HG03139 (cell line): ENCODE measurements at regions not wholly inside any gene's neighbourhood (a gene's known extent, or its start where the extent isn't known, plus 50 kb on each side); places are given as distances from the start of the nearest gene placed in this dataset.
"Not testable (repeated sequence)": the region's sequence is repeated elsewhere in the genome, so short reads cannot be mapped to it uniquely, and the experiment has no call there.

Experiments
- ATAC-seq: cut with Tn5 transposase; IDR thresholded peaks from one replicate; pipeline ENCODE4 v1.9.1; 2021; ENCODE audit not compliant: unreplicated experiment

DNA sequence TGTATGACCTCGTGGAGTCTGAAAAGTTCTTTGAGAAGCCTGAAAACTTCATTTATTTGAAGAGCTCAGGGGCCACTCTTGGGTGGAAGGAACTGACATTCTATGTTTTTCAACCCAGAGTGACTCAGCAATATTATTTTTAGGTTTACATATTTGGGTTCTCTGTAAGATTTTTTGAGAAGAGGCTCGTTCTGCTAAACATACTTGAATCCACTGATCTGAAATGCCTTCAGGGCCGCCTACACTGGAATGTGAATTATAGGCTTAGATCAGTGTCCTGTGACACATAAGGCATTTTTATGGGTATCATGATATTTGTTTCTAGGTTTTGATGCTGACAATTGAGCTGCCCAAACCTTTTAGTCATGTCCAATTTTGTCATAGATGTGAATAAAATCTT is 86.2 kb downstream of the PSAT1 start:
- no peak for ATAC-seq

DNA sequence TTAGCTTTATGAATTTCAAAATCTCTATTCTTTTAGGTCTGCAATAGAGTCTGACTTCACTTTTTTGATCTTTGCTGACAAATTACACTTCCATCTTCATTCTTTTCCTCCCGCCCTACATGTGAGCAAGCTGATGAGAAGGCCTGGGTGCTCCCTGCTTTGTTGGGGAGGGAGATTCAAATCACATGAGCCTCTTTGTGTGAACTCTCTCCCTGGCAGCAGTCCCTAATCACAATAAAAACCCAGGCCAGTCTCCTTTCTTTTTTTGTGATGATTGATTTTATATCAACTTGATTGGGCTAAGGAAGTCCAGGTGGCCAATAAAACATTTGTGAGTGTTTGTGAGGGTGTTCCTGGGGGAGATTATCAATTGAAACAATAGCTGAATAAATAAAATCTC is 89.4 kb downstream of the PSAT1 start:
- no peak for ATAC-seq

DNA sequence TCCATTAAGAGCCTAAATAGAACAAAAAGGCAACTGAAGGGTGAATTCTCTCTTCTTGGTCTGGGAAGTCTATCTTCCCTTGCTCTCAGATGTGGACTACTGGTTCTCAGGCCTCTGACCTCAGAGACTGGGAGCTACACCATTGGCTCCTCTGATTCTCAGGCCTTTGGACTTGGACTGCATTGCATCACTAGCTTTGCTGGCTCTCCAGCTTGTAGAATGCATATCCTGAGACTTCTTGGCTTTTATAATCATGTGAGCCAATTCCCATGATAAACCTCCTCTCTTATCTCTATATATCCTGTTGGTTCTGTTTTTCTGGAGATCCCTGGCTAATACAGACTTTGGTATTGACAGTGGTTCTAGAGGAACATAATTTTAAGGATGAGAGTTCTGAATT is 89.8 kb downstream of the PSAT1 start:
- no peak for ATAC-seq

DNA sequence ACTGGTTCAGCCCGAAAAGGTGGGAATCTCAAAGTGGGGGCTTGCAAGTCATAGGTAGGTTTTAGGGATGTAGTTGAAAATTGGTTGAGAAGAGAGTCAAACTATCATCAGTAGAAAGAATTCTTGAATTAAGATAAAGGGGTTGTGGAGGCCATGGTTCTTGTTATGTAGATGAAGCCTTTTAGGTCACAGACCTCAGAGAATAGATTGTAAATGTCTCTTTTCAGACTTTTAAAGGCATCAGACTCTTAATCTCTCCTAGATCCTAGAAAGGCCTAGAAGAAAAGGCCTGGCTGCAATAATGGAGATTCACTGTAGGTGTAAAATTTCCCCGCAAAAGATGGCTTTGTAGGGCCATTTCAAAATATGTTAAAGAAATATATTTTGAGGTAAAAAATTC is 96.4 kb downstream of the PSAT1 start:
- no peak for ATAC-seq

DNA sequence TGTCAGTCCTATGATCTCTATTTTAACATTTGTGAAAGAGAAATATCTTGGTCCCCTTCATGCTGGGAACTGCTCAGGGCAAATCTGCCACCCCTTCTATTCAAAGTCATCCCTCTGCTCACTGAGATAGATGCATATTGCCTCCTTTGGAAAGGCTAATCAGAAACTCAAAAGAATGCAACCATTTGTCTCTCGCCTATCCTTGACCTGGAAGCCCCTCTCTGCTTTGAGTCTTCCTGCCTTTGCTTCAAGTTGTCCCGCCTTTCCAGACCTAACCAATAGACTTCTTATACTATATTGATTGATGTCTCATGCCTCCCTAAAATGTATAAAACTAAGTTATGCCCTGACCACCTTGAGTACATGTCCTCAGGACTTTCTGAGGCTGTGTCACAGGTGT is 97.0 kb downstream of the PSAT1 start:
- ATAC-seq, result no peak

DNA sequence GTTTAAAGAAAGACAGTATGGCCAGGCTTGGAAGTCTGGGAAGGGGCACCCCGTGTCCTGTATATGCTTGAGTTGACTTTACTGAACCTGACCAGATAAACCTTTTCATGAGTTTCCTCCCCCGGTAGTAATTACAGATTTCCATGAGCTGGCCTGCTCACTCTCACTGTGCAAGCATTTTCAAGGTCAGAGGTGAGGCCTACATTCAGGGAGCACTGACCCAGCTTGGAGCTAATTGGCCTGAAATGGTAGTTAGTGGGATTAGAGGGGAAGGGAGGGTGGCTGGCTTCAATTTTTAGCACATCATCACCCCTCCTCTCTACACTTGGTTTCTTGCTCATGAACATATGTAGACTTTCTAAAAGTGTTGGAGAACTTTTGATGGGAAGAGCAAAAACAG is 99.2 kb downstream of the PSAT1 start:
- ATAC-seq, result no peak

DNA sequence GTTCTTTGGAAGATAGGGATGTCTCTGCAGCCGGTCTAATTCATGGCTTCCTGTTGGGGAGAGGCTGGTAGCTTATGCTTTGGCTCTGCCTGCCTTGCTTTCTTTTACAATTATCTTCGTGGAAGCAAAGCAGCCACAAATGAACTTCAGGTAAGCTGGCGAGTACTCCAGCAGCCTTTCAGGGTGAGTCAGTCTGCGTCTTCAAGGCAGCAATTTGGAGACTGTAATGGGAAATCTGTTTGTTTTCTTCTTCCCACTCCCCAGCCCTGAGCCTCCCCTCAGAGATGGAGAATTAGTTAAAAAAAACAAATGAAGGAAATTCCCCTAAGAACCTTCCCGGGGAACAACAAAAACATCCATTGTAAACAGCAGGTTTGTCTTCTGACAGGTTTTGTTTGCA is 100.1 kb downstream of the PSAT1 start:
- ATAC-seq, result no peak

DNA sequence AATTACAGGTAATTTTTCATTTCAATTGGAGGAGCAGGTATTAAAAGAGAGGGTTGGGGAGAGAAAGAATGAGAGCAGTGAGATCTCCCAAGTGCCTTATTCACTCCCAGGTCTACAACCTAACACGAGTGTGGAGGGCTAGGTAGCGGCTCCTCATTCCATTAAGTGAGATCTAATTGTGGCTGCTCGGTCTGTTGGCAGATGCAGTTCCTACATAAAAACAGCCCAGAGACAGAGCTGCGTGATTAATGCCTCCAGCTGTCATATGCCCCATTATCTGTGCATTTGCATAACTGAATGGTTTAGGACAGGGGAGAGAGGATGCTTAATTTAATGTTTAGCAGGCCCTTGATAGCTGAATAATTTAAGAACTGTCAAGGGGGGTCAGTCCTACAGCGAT is 100.5 kb downstream of the PSAT1 start:
- ATAC-seq, result no peak

DNA sequence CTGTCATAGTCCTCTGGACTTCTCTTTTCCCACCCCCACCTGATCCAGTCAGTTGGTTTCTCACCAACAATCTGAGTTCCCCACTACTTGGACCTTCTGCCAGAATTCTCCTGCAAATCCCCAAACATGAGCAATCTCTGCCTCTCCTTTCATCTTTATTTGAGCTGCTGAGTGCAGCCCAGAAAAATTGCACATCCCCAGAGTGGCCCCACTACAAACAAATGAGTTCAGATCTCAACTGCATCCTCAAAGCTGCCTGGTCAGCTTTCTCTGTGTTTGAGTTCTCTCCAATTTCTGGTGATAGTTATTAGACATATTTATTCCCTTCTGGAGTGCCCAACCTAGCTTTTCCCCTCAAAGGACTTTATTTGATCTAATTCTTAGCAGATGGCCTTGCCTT is 102.2 kb downstream of the PSAT1 start:
- no peak for ATAC-seq

DNA sequence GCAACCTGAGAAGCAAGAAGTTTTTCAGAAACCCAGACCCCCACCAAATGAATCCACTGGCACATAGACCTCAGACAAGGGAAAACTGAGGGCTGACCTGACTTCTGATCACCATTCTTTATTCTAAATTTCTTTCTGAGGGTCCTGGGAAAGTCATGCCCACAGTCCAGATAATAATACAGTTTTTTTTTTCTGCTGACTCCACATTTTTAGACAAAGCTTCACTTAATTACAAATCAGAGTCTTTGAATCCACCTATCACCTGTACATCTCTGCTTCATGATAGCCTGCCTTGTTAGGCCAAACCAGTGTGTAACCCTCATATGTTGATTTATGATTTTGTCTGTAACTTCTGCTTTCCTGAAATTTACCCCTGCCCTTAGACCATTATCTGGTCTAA is 103.6 kb downstream of the PSAT1 start:
- ATAC-seq, result no peak

DNA sequence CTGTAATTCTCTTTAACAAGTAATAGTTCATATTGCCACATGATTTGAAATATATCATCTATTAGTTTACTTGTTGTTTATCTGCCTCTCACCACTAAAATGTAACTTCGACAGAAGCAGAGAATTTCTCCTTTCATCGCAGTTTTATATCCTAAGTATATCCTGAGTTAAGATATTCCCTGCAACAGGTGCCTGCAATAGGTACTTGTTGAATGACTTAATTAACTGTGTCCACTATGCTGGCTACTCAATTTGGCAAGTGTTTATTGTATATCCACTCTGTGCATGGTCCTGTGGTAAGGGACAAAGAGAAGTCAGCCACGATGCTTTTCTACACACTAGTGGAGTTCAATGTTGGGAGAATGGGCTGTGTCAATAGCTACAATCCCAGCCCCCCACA is 108.5 kb downstream of the PSAT1 start:
- no peak for ATAC-seq

DNA sequence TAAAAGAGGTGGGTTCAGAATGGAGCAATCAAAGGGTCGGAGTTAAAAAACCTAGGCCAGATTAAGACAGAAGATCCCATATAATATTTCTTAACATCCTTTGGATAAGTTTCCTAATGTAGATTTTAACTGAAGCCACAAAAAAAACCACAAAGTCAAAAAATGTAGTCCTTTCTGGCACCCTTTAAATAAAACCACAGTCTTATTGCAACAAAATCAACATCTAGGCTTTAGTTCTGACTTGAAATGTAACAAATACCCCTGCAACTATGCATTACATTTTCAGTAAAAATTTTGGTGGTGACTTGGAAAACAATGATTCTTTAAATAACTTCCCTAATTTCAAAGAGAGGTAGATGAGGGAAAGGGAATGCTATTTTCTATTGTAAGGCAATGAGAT is 109.2 kb downstream of the PSAT1 start:
- ATAC-seq, result no peak

DNA sequence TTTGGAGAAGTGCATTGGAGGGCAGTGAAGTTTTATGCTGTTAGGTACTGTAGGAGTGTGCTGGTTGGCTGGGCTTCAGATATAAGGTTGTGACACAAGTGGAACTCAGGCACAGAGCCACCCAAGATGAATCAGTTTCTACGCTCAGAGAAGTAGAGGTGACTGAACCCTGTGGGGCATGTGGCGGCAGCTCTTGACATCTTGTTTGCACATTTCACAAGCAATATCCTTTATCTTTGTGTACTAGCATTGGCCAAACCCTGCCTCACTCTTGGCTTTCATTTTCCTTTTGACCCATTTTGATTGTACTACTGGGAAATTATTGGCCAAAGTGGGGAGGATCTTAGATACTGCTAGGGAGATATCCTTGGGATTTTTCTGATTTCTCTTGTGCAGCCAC is 110.0 kb downstream of the PSAT1 start:
- ATAC-seq, result no peak

DNA sequence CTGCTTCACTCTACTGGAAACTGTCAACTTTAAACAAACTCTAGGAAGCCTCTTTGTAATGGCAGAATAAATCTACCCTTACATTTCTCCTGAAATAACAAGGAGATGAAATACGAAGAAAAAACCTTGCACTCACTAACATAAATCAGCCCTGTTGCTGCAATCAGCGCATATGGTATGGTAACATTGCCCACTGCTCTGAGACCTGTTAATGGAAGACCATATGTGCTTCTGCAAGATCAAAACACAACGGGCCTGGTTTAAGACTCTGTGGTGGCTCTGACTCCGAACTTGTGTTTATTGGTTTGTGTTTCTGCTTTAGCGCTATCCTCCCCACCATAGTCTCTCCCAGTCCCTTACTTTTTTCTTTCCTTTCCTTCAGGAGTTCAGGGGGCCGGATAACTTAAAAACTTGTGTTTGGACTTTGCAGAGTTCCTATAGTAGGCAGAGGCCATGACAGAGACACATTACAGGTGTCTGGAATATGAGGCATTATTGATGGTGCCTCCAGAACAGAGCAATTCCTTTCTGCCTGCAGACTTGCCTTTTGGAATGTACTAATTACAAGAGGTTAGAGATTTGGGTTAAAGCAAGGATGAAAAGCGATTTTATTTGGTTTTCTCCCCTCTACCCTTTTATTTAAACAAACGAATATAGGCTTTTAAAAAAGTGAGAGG is 110.8 kb downstream of the PSAT1 start:
- ATAC-seq, result no peak

DNA sequence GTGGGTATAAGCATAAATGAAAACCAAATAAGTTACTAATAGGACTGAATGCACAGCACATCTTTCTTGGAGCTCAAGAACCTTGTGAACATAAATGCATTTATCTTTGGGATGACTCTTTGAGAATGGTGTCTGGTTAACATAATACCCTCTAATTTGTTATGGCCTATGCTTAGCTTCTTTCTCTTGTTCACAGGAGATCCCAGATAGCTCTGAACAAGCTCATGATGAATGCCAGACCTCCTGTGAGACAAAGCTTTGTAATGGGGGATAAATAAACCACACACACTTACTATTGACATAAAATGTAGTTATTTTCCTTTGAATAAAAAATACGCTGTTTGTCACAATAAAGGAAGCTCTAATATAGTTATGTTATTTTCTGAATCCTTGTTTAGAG is 111.5 kb downstream of the PSAT1 start:
- ATAC-seq, result no peak

DNA sequence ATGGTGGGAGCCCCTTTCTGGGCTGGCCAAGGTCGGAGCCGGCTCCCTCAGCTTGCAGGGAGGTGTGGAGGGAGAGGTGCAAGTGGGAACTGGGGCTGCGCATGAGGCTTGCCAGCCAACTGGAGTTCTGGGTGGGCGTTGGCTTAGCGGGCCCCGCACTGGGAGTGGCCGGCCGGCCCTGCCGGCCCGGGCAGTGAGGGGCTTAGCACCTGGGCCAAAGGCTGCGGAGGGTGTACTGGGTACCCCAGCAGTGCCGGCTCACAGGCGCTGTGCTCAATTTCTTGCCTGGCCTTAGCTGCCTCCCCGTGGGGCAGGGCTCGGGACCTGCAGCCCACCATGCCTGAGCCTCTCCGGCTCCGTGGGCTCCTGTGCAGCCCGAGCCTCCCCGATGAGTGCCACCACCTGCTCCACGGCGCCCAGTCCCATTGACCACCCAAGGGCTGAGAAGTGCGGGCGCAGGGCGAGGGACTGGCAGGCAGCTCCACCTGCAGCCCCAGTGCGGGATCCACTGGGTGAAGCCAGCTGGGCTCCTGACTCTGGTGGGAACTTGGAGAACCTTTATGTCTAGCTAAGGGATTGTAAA is 113.1 kb downstream of the PSAT1 start:
- not testable (repeated sequence) for ATAC-seq

DNA sequence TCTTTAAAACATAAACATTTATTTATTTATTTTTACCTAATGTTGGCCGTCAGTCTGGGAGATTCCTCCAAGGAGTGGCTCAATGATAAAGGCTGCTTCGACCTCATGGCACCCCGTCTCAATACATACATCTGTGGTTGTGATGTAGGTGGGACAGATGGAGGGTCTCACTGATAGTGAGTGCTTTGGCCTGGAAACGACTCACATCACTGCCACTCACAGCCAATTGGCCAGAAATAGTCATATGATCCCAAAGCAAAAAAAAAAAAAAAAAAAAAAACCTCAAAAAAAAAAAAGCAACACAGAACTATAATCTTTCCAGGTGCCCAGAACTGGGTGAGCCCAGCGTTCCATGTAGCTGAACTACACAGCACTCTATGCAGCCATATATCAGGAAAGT is 125.4 kb downstream of the PSAT1 start:
- ATAC-seq, result no peak

DNA sequence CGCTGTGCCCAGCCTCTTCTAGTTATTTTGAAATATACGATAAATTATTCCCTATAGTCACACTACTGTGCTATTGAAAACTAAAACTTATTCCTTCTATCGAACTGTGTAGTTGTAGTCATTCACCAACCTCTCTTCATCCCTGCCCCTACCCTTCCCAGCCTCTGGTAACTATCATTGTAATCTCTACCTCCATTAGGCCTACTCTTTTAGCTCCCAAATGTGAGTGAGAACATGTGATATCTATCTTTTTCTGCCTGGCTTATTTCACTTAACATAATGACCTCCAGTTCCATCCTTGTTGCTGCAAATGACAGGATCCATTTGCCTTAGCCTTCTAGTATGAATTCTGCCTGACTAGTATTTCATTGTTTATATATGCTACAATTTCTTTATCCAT is 127.4 kb downstream of the PSAT1 start:
- no peak for ATAC-seq

DNA sequence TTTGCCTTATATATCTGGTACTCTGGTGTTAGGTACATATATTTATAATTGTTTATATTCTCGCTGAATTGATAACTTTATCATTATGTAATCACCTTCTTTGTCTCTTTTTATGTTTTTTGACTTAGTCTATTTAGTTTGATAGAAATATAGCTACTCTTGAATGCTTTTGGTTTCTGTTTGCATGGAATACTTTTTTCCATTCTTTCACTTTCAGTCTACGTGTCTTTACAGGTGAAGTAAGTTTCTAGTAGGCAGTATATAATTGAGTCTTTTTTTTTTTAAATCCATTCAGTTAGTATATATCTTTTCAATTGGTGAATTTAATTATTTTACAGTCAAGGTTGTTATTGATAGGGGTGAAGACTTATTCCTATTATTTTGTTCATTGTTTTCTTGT is 131.7 kb downstream of the PSAT1 start:
- no peak for ATAC-seq

DNA sequence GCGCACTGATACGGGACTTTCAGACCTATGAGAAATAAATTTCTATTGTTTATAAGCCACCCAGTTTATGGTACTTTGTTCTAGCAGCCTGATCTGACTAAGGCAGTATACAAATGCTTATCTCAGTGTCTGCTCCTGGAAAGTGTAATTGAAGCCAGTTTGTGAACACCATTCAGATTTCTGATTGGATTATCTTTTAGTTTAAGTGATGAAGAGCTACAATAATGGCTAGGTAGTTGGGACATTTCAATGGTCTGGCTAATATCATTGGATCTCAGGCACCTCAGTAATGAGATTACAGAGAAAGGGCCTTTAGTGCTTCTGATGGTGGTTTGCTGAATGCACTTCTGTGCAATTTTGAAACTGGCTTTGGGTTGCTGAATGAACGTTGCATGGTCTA is 133.5 kb downstream of the PSAT1 start:
- no peak for ATAC-seq

DNA sequence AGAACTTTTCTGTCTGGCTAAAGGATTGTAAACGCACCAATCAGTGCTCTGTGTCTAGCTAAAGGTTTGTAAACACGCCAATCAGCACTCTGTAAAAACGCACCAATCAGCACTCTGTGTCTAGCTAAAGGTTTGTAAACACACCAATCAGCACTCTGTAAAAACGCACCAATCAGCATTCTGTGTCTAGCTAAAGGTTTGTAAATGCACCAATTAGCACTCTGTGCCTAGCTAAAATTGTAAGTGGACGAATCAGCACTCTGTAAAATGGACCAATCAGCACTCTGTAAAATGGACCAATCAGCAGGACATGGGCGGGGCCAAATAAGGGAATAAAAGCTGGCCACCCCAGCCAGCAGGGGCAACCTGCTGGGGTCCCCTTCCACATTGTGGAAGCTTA is 134.1 kb downstream of the PSAT1 start:
- not testable (repeated sequence) for ATAC-seq

DNA sequence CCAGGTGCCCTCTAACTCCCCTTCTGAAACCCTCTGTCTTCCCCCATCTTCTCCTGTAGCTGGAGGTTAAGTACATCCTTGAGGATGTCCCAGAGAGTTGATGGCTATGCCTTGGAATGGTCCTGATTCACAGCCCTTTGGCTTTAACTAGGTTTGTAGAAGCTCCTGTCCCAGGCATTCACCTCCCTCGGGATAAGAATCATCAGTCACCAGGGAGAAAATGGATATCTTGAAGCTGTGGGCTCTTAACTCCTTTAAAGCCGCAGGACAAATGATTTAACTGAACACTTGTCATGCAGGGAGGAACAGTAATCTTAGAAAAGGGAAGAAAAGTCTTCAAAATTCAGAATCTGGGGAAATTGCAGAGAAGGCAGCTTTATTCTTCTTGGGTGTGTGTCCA is 139.9 kb downstream of the PSAT1 start:
- no peak for ATAC-seq

DNA sequence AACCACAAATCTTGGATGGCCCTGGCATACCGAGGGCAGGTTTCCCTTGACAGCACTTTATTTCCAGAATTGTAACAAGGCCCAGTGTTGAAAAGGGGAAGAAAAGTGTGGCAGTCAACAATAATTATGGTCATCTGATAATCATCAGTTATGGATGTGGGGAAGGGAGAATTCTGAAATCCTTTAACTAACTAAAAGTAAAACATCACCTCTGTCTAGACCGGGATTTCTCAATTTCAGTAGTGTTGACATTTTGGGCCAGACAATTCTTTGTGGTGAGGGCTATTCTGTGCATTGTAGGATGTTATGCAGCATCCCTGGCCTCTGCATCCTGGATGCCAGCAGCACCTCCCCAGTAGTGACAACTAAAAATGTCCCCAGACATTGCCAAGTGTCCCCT is 140.4 kb downstream of the PSAT1 start:
- no peak for ATAC-seq
